Mucosa of descending colon (tissue), 3 donors: ENCODE measurements at regions not wholly inside any gene's neighbourhood (a gene's known extent, or its start where the extent isn't known, plus 50 kb on each side); places are given as distances from the start of the nearest gene placed in this dataset.

Experiments used
- ATAC-seq: fragments of 200-7000 bp; cut with Tn5 transposase; one replicate; pipeline ENCODE4 v1.9.1; 2020; ENCODE audit warnings: mild to moderate bottlenecking, moderate library complexity
- DNase-seq, 3 donors: peaks; one replicate each; pipeline ENCODE4 v3.0.0-alpha.2; 2020
- H3K36me3 ChIP-seq: fragments of 200-600 bp; one replicate; pipeline ENCODE4 v1.8.0; 2021; ENCODE audit warnings: low read depth, mild to moderate bottlenecking
- H3K4me1 ChIP-seq: fragments of 200-600 bp; one replicate; pipeline ENCODE4 v1.8.0; 2021; ENCODE audit warnings: low read depth, mild to moderate bottlenecking
- H3K4me3 ChIP-seq: fragments of 200-600 bp; one replicate; pipeline ENCODE4 v1.8.0; 2021; ENCODE audit warnings: mild to moderate bottlenecking
- H3K9me3 ChIP-seq: fragments of 200-600 bp; one replicate; pipeline ENCODE4 v1.8.0; 2021; ENCODE audit warnings: mild to moderate bottlenecking
- CTCF ChIP-seq: fragments of 200-600 bp; IDR thresholded peaks from one replicate; pipeline ENCODE4 v1.8.0; 2022; ENCODE audit warnings: antibody characterized with exemption, mild to moderate bottlenecking
- intact Hi-C, 2 donors: fragments of 100-400 bp; cut with DNase I in 1 of 2; cut with micrococcal nuclease in 1 of 2; formaldehyde crosslinking; loops; one replicate each; pipeline versions ENCODE4 v1.11.0 to v1.11.1; 2022; cut with DNase I, micrococcal nuclease
- donor health status: DM: no; HTN: no; CAD: no; lungs with moderate emphysema.
- donor health status: DM: no; HTN: no; CAD: no.
- donor health status: DM: no; HTN: yes; CAD: no.

- intact Hi-C loops = no loop called here
- H3K4me1 ChIP-seq = peaks cover 20% of the 10 kb centered on the region
- no peak overlapping the region for H3K4me3 ChIP-seq
- DNase-seq (no peak), ATAC-seq (peak; percentile 13)
- TF ChIP-seq CTCF = no peak
- H3K36me3 ChIP-seq = no peaks in the 10 kb centered on the region
- H3K9me3 ChIP-seq = no peaks in the 10 kb centered on the region
Observed at GRCh38 chr20:53891306-53891894, 179.0 kb downstream of the BCAS1 start.

GRCh38 chr20:53890443-53891305 is 179.7 kb downstream of the BCAS1 start:
- peak; percentile 62 for ATAC-seq
- Histone ChIP-seq H3K4me1 (peaks cover 20% of the 10 kb centered on the region), H3K36me3 (no peaks in the 10 kb centered on the region), H3K4me3 (no peak overlapping the region), H3K9me3 (no peaks in the 10 kb centered on the region)
- DNase-seq = peak in 1 of 3 donors; percentile 61
- intact Hi-C loops = no loop called here
- no peak for TF ChIP-seq CTCF

DNA sequence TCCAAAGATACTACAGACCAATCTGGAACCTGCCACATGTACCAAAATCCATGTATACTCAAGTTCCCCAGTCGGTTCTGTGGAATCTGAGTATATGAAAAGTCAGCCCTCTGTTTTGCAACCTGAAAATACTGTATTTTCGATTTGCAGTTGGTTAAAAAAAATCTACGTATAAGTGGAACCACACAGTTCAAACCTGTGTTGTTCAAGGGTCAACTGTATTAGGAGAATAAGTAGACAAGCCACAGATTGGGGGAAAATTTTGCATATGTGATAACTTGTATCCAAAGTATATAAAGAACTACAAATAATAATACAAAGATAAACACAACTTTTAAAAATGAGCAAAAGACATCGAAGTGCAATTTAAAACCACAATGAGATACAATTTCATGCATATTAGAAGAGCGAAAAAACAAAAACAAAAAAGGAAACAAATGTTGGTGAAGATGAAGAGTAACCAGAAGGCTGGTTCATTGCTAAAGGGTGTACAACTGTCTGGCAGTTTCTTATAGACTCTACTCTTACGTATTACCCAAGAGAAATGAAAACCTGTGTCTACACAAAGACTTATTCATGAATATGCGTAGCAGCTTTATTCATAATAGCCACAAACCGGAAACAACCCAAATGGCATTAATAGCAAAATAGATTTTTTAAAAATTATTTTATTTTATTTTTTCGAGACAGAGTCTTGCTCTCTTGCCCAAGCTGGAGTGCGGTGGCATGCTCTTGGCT is 180.8 kb downstream of the BCAS1 start:
- H3K4me1 ChIP-seq = peaks cover 20% of the 10 kb centered on the region
- H3K36me3 ChIP-seq = no peaks in the 10 kb centered on the region
- no peaks in the 10 kb centered on the region for H3K9me3 ChIP-seq
- no peak for TF ChIP-seq CTCF
- ATAC-seq (no peak), DNase-seq (no peak)
- H3K4me3 ChIP-seq = no peak overlapping the region
- intact Hi-C loops = no loop called here

DNA sequence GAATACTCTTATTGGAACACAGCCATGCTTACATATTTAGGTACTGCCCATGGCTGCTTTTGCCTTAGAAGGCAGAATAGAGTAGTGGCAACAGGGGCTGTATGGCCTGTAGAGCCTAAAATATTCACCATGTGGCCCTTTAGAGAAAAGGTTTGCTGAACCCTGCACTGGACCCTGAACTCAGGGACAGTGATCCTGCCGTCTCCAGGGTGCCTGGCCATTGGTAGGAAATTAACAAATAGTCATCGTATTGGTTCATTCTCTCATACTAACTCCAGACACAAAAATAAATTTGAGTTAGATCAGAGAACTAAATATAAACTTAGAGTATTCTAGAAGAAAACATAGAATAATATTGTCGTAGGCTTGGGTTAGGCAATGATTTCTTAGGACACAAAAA is 181.4 kb downstream of the BCAS1 start:
- ATAC-seq (no peak), DNase-seq (no peak)

GRCh38 chr20:53888510-53888909 is 181.9 kb downstream of the BCAS1 start:
- intact Hi-C loops = no loop called here
- ATAC-seq (no peak), DNase-seq (no peak)
- no peak overlapping the region for H3K4me3 ChIP-seq
- peaks cover 20% of the 10 kb centered on the region for H3K4me1 ChIP-seq
- TF ChIP-seq CTCF = no peak
- H3K36me3 ChIP-seq = no peaks in the 10 kb centered on the region
- H3K9me3 ChIP-seq = no peaks in the 10 kb centered on the region

More for the DNA sequence above, 181.4 kb downstream of the BCAS1 start:
- Histone ChIP-seq H3K4me1 (peaks cover 20% of the 10 kb centered on the region), H3K9me3 (no peaks in the 10 kb centered on the region), H3K36me3 (no peaks in the 10 kb centered on the region), H3K4me3 (no peak overlapping the region)
- no peak for TF ChIP-seq CTCF
- intact Hi-C loops = no loop called here
